Sigmoid colon (tissue), 6 donors: ENCODE measurements at regions not wholly inside any gene's neighbourhood (a gene's known extent, or its start where the extent isn't known, plus 50 kb on each side); places are given as distances from the start of the nearest gene placed in this dataset.

ENCODE experiments used
- DNase-seq: peaks from one replicate; pipeline ENCODE4 v3.0.0-alpha.2; 2019
- H3K27ac ChIP-seq, 4 donors: fragments of 200-600 bp; sonication (generic); one replicate each; pipeline ENCODE4 v1.5.1; 2016 to 2019; ENCODE audit warnings: mild to moderate bottlenecking in 1 of 4
- H3K27me3 ChIP-seq, 3 donors: fragments of 200-600 bp; sonication (generic); one replicate each; pipeline ENCODE4 v1.5.1; 2019; ENCODE audit warnings: mild to moderate bottlenecking in 1 of 3
- H3K36me3 ChIP-seq, 4 donors: fragments of 200-600 bp; sonication (generic); one replicate each; pipeline ENCODE4 v1.5.1; 2016 to 2019
- H3K4me1 ChIP-seq, 4 donors: fragments of 200-600 bp; sonication (generic); one replicate each; pipeline ENCODE4 v1.5.1; 2017 to 2019
- H3K4me3 ChIP-seq, 4 donors: fragments of 200-600 bp; sonication (generic); one replicate each; pipeline ENCODE4 v1.5.1; 2017 to 2019; ENCODE audit warnings: mild to moderate bottlenecking in 2 of 4, moderate library complexity in 1 of 4
- H3K9me3 ChIP-seq, 4 donors: fragments of 200-600 bp in 3 of 4; sonication (generic) in 3 of 4; one replicate each; pipeline versions ENCODE4 v1.5.1 to v1.6.1; 2013 to 2019
- EP300 ChIP-seq, 4 donors: sonication (generic); formaldehyde crosslinking; IDR thresholded peaks; one replicate each; pipeline ENCODE4 v1.6.1; 2017; ENCODE audit warnings: antibody characterized with exemption in 4 of 4
- POLR2A ChIP-seq, 2 donors: fragments of 450-650 bp; IDR thresholded peaks; one replicate each; pipeline ENCODE4 v1.6.1; 2016; ENCODE audit warnings: antibody characterized with exemption in 2 of 2, mild to moderate bottlenecking in 2 of 2, moderate library complexity in 2 of 2
- POLR2AphosphoS5 ChIP-seq, 4 donors: sonication (generic); formaldehyde crosslinking; IDR thresholded peaks; one replicate each; pipeline ENCODE4 v1.6.1; 2017; ENCODE audit warnings: antibody characterized with exemption in 4 of 4
- WGBS, 2 donors: extraction: QIAGEN DNeasy Blood & Tissue Kit; methylation state at CpG; one replicate each; pipeline ENCODE4 v1.1.7; 2013; 5-methylcytosine and 5-hydroxymethylcytosine counted together
- intact Hi-C: fragments of 100-400 bp; cut with DNase I; formaldehyde crosslinking; loops from one replicate; pipeline ENCODE4 v1.15.1; 2023
- TF ChIP-seq, protein P1 (sequence below), 4 experiments: fragments of 450-650 bp in 3 of 4; fragments of 200-600 bp in 1 of 4; IDR thresholded peaks; one replicate each; pipeline ENCODE4 v1.5.1; 2016 to 2019; ENCODE audit warnings: antibody characterized with exemption in 4 of 4, mild to moderate bottlenecking in 3 of 4, moderate library complexity in 2 of 4
- donor health status: healthy with polysubstance abuse.
- donor health status: healthy.

DNA sequence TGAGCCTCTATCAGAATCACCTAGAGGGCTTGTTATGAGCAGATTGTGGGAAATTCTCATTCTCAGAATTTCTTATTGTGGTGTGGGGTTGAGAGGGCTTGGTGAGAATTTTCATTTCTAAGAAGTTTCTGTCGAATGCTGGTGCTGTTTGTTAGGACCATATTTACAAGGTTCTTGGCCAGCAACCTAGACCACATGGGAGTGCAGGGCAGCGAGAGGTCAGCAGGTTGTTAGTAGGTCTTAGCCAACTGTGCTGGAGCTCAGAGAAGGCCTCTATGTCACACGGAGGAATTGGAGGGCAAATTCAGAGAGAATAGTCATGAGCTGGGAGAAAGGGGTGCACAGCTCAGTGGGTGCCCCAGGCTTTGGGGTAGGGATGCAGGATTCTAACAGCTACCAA is 357.0 kb downstream of the LRRC70 start:
- H3K36me3 ChIP-seq, result no peaks in the 10 kb centered on the region
- H3K9me3 ChIP-seq, result no peaks in the 10 kb centered on the region
- H3K27ac ChIP-seq, result no peak overlapping the region
- TF ChIP-seq POLR2A (IDR thresholded peaks at IDR 0.05) (no peak), EP300 (IDR thresholded peaks at IDR 0.05) (no peak), POLR2AphosphoS5 (IDR thresholded peaks at IDR 0.05) (no peak)
- TF ChIP-seq, protein P1, sequence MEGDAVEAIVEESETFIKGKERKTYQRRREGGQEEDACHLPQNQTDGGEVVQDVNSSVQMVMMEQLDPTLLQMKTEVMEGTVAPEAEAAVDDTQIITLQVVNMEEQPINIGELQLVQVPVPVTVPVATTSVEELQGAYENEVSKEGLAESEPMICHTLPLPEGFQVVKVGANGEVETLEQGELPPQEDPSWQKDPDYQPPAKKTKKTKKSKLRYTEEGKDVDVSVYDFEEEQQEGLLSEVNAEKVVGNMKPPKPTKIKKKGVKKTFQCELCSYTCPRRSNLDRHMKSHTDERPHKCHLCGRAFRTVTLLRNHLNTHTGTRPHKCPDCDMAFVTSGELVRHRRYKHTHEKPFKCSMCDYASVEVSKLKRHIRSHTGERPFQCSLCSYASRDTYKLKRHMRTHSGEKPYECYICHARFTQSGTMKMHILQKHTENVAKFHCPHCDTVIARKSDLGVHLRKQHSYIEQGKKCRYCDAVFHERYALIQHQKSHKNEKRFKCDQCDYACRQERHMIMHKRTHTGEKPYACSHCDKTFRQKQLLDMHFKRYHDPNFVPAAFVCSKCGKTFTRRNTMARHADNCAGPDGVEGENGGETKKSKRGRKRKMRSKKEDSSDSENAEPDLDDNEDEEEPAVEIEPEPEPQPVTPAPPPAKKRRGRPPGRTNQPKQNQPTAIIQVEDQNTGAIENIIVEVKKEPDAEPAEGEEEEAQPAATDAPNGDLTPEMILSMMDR (IDR thresholded peaks at IDR 0.05), result no peak
- no peak for DNase-seq
- H3K27me3 ChIP-seq, result no peaks in the 10 kb centered on the region
- WGBS, 2 donors, result 58 to 72% methylated on average over 3 of the region's 3 CpGs
- H3K4me1 ChIP-seq, result peaks cover 0 to 15% (median 3%) of the 10 kb centered on the region in 4 donors
- intact Hi-C loops, result no loop called here
- H3K4me3 ChIP-seq, result no peak overlapping the region

DNA sequence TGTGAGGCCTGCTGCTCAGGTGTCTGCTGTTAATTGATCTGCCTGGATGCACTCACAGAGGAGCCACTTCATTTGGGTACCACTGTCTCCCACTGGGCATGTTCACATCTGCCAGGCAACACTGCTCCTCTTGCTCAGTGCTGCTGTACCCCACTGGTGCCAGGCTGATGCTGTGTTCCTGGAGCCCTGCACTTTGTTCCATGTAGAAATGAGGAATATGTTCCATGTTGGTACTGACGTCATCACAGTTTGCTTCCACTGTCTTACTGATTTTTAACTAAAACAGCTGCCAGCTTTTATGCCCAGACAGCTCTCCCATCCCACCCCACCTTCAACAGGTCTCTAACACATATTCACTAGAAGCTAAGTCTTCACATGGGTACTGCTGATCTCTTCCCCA is 355.7 kb downstream of the LRRC70 start:
- no peak overlapping the region for H3K4me3 ChIP-seq
- WGBS, 2 donors, result 73 to 81% methylated on average over 1 of the region's 1 CpG
- no peaks in the 10 kb centered on the region for H3K27me3 ChIP-seq
- H3K4me1 ChIP-seq, result peaks cover 0 to 15% (median 3%) of the 10 kb centered on the region in 4 donors
- DNase-seq, result no peak
- H3K36me3 ChIP-seq, result no peaks in the 10 kb centered on the region
- no peaks in the 10 kb centered on the region for H3K9me3 ChIP-seq
- no peak overlapping the region for H3K27ac ChIP-seq
- intact Hi-C loops, result no loop called here
- TF ChIP-seq POLR2AphosphoS5 (IDR thresholded peaks at IDR 0.05) (no peak), POLR2A (IDR thresholded peaks at IDR 0.05) (no peak), EP300 (IDR thresholded peaks at IDR 0.05) (no peak)
- TF ChIP-seq, protein P1 (IDR thresholded peaks at IDR 0.05), result no peak

DNA sequence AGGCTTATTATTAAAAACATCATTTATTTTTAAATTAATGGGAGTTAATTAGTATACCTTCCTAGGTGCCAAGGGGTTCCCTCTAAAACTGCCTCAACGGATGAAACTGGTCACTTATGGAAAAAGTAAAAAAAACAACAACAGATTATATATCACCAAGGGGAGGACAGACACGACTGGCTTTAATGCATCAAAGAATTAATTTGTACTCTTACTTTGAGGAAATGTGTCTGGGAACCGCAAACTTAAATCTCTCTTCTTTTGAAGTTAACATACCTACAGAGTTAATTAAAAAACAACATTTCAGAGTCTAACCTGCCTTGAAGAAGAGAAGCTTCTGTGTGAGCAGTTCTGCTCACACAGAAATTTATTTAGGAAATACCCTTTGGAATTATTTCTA is 354.6 kb downstream of the LRRC70 start:
- H3K4me1 ChIP-seq, result peaks cover 0 to 14% (median 3%) of the 10 kb centered on the region in 4 donors
- no peaks in the 10 kb centered on the region for H3K9me3 ChIP-seq
- 66 to 69% methylated on average over 3 of the region's 3 CpGs for WGBS, 2 donors
- TF ChIP-seq, protein P1 (IDR thresholded peaks at IDR 0.05), result no peak
- TF ChIP-seq EP300 (IDR thresholded peaks at IDR 0.05) (no peak), POLR2A (IDR thresholded peaks at IDR 0.05) (no peak), POLR2AphosphoS5 (IDR thresholded peaks at IDR 0.05) (no peak)
- no peaks in the 10 kb centered on the region for H3K27me3 ChIP-seq
- intact Hi-C loops, result no loop called here
- DNase-seq, result no peak
- no peak overlapping the region for H3K4me3 ChIP-seq
- no peaks in the 10 kb centered on the region for H3K36me3 ChIP-seq
- no peak overlapping the region for H3K27ac ChIP-seq

DNA sequence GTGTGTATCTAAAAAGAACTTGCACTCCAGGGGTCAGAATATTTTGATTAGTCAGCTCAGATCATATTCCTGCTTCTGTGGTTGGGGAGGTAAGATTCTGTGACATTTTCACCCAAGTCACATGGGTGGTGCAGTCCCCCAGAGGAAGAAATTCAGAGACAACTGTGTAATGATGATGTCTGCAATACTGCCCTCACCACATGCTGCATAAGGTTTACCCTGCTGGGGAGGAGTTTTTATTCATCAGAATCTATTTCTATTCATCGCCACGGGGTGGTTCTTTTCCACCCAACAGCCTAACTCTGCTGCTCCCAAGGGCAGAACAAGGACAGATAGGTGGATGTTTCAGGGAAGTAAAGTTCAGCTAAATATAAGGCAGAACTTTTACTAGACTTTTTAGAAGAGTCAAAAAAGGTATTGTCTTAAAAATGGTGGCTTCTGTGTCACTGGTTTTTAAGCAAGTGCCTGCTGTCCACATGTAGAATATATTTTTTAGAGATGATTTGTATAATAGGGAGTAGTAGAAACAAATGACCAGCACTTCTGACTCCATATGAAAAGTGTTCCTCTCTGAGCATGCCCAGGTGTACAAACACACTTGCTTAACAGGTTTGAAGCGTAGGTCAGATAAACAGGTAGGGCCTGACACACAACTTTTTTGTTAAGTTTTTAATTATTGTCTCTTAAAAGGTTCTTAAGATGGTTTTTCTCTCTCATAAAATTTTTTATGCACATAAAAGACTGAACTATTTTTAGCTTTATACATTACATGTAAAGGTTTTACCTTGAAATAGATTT is 352.7 kb downstream of the LRRC70 start:
- intact Hi-C loops, result no loop called here
- H3K9me3 ChIP-seq, result no peaks in the 10 kb centered on the region
- 58 to 74% methylated on average over 3 of the region's 3 CpGs for WGBS, 2 donors
- no peaks in the 10 kb centered on the region for H3K27me3 ChIP-seq
- H3K4me1 ChIP-seq, result no peaks in the 10 kb centered on the region
- DNase-seq, result no peak
- H3K36me3 ChIP-seq, result no peaks in the 10 kb centered on the region
- no peak overlapping the region for H3K4me3 ChIP-seq
- no peak overlapping the region for H3K27ac ChIP-seq
- TF ChIP-seq POLR2A (IDR thresholded peaks at IDR 0.05) (no peak), EP300 (IDR thresholded peaks at IDR 0.05) (no peak), POLR2AphosphoS5 (IDR thresholded peaks at IDR 0.05) (no peak)
- TF ChIP-seq, protein P1 (IDR thresholded peaks at IDR 0.05), result no peak
